Neuronal stem cell (in vitro differentiated cells): ENCODE measurements at regions not wholly inside any gene's neighbourhood (a gene's known extent, or its start where the extent isn't known, plus 50 kb on each side); places are given as distances from the start of the nearest gene placed in this dataset.
A peak's percentile ranks its signal among the peaks of the same experiment; 100 is the strongest.

ENCODE experiments used
- DNase-seq: peaks from one replicate; pipeline ENCODE4 v3.0.0-alpha.2; 2013; ENCODE audit warnings: low spot score
- H2AFZ ChIP-seq: one replicate; pipeline ENCODE4 v1.6.1; 2013; ENCODE audit warnings: mild to moderate bottlenecking, low read length, inconsistent platforms
- H2AK5ac ChIP-seq: 2 replicates; pipeline ENCODE4 v1.6.1; 2013; ENCODE audit warnings: low read depth, mild to moderate bottlenecking, inconsistent platforms, low read length, moderate library complexity, mixed read lengths
- H2BK120ac ChIP-seq: 2 replicates; pipeline ENCODE4 v1.6.1; 2013; ENCODE audit warnings: low read depth, mild to moderate bottlenecking, inconsistent platforms, low read length, moderate library complexity, mixed read lengths
- H2BK12ac ChIP-seq: one replicate; pipeline ENCODE4 v1.6.1; 2013; ENCODE audit warnings: low read length, inconsistent platforms
- H2BK15ac ChIP-seq: 2 replicates; pipeline ENCODE4 v1.6.1; 2013; ENCODE audit warnings: mild to moderate bottlenecking, low read length, inconsistent platforms, mixed read lengths
- H2BK5ac ChIP-seq: one replicate; pipeline ENCODE4 v1.6.1; 2013; ENCODE audit warnings: inconsistent platforms, mild to moderate bottlenecking, low read length, moderate library complexity
- H3K14ac ChIP-seq: one replicate; pipeline ENCODE4 v1.6.1; 2013; ENCODE audit warnings: low read length, inconsistent platforms
- H3K18ac ChIP-seq: 2 replicates; pipeline ENCODE4 v1.6.1; 2013; ENCODE audit warnings: low read length, inconsistent platforms
- H3K23ac ChIP-seq: 2 replicates; pipeline ENCODE4 v1.6.1; 2013; ENCODE audit warnings: low read depth, mild to moderate bottlenecking, mixed read lengths, low read length, inconsistent platforms; ENCODE audit not compliant: poor library complexity
- H3K27ac ChIP-seq: replicated peaks from 3 replicates; pipeline ENCODE4 v1.5.1; 2013; ENCODE audit warnings: low read length, inconsistent platforms
- H3K27me3 ChIP-seq, 3 experiments: 2 replicates each; pipeline ENCODE4 v1.6.1; 2013; ENCODE audit warnings: low read length in 3 of 3, mild to moderate bottlenecking in 2 of 3, inconsistent platforms in 1 of 3, low read depth in 1 of 3, mixed read lengths in 1 of 3, moderate library complexity in 1 of 3; ENCODE audit not compliant: control insufficient read depth in 3 of 3, insufficient read depth in 3 of 3
- H3K36me3 ChIP-seq, 2 donors: replicated peaks in 1 of 2; 2 replicates each; pipeline ENCODE4 v1.6.1; 2013; ENCODE audit warnings: low read length in 2 of 2; ENCODE audit not compliant: control insufficient read depth in 2 of 2, insufficient read depth in 2 of 2
- H3K4ac ChIP-seq: 2 replicates; pipeline ENCODE4 v1.6.1; 2013; ENCODE audit warnings: inconsistent platforms, mild to moderate bottlenecking, low read length, moderate library complexity
- H3K4me1 ChIP-seq, 2 donors: 1 replicate in 1 of 2; 2 replicates in 1 of 2; pipeline ENCODE4 v1.6.1; 2013; ENCODE audit warnings: low read length in 2 of 2, low read depth in 1 of 2; ENCODE audit not compliant: control insufficient read depth in 2 of 2, insufficient read depth in 1 of 2
- H3K4me2 ChIP-seq: one replicate; pipeline ENCODE4 v1.6.1; 2013; ENCODE audit warnings: mild to moderate bottlenecking, low read length, inconsistent platforms; ENCODE audit not compliant: insufficient read depth, poor library complexity, severe bottlenecking
- H3K4me3 ChIP-seq, 2 donors: 2 replicates each; pipeline ENCODE4 v1.5.1; 2013; ENCODE audit warnings: low read length in 2 of 2, mild to moderate bottlenecking in 2 of 2, inconsistent platforms in 1 of 2, moderate library complexity in 1 of 2
- H3K79me1 ChIP-seq: one replicate; pipeline ENCODE4 v1.6.1; 2013; ENCODE audit warnings: low read depth, mild to moderate bottlenecking, inconsistent platforms, low read length, moderate library complexity
- H3K9ac ChIP-seq: one replicate; pipeline ENCODE4 v1.6.1; 2013; ENCODE audit warnings: mild to moderate bottlenecking, low read depth, low read length, inconsistent platforms; ENCODE audit not compliant: poor library complexity
- H3K9me3 ChIP-seq, 2 donors: replicated peaks in 1 of 2; 2 replicates each; pipeline versions ENCODE3 to v1.6.1; 2013; ENCODE audit warnings: low read length in 2 of 2, mild to moderate bottlenecking in 2 of 2, inconsistent platforms in 1 of 2, low read depth in 1 of 2, mixed read lengths in 1 of 2, moderate library complexity in 1 of 2; ENCODE audit not compliant: control insufficient read depth in 2 of 2, insufficient read depth in 1 of 2
- H4K8ac ChIP-seq: one replicate; pipeline ENCODE4 v1.6.1; 2013; ENCODE audit warnings: low read depth, mild to moderate bottlenecking, inconsistent platforms, low read length, moderate library complexity
- H4K91ac ChIP-seq: one replicate; pipeline ENCODE4 v1.6.1; 2013; ENCODE audit warnings: low read length, low read depth, mild to moderate bottlenecking, inconsistent platforms; ENCODE audit not compliant: poor library complexity
- WGBS, 2 donors: extraction: QIAGEN DNeasy Blood & Tissue Kit; methylation state at CpG; one replicate each; pipeline ENCODE4 v1.1.7; 2013; ENCODE audit warnings: missing lambda C conversion rate in 2 of 2, mixed read lengths in 1 of 2; ENCODE audit not compliant: insufficient read length in 2 of 2, insufficient replicate concordance in 1 of 2; ENCODE audit errors: extremely low coverage in 2 of 2; 5-methylcytosine and 5-hydroxymethylcytosine counted together

DNA sequence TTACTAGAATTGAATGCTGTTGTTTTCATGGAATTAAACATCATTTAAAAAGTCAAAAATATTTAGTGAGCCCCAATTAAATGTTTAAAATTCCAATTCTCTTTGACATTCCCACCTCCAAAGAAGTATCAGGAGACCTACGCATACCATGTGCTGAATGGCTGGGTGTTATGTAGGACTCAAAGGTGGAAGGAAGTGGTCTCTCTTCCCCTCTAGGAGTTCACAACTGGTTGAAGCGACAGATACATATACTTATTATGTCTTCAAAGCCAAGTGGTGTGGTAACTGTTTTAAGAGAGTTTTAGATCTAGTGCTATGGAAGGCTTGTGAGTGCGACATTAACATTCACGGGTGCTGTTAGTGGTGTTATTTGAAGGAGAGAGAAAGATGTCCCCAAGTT, 464.0 kb downstream of the ATP23 start:
- peaks cover 0 to 3% of the 10 kb centered on the region in 2 donors for H3K4me1 ChIP-seq
- no peak overlapping the region for H2BK120ac ChIP-seq
- no peak overlapping the region for H2BK15ac ChIP-seq
- H3K9ac ChIP-seq: no peak overlapping the region
- H3K23ac ChIP-seq: no peak overlapping the region
- H3K4me3 ChIP-seq: no peak overlapping the region
- WGBS, 2 donors: no CpG with 5 or more reads among the region's 4 CpGs
- H2AK5ac ChIP-seq: no peak overlapping the region
- H4K8ac ChIP-seq: no peak overlapping the region
- H4K91ac ChIP-seq: no peak overlapping the region
- no peak for DNase-seq
- H3K27me3 ChIP-seq: no peaks in the 10 kb centered on the region
- H2BK5ac ChIP-seq: no peak overlapping the region
- no peak overlapping the region for H3K4ac ChIP-seq
- no peak overlapping the region for H3K14ac ChIP-seq
- no peak overlapping the region for H2AFZ ChIP-seq
- no peak overlapping the region for H2BK12ac ChIP-seq
- H3K27ac ChIP-seq: no peak overlapping the region
- no peak overlapping the region for H3K18ac ChIP-seq
- H3K36me3 ChIP-seq: no peaks in the 10 kb centered on the region
- no peak overlapping the region for H3K4me2 ChIP-seq
- no peaks in the 10 kb centered on the region for H3K79me1 ChIP-seq
- no peaks in the 10 kb centered on the region for H3K9me3 ChIP-seq

DNA sequence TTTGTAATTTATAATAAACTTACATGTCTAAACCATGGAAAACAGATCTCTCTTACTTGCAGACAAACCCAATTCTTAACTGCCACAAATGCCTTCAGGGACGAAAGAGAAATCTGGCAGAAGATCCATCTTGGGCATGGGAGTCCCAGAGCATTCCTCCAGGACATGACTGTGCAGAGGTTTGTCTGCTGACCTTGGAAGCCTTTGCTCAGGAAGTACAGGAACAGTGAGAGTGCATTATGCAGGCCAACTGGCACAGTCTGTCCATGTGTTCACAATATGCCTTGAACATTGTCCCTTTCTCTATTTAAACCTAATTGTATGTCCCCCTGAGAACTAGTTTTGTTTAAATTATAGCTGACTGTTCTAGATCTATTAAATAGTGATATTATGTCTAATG, 467.1 kb downstream of the ATP23 start:
- no peak overlapping the region for H3K27ac ChIP-seq
- no peaks in the 10 kb centered on the region for H3K27me3 ChIP-seq
- H3K4me2 ChIP-seq: no peak overlapping the region
- no CpG with 5 or more reads among the region's 1 CpG for WGBS, 2 donors
- H3K9me3 ChIP-seq: no peaks in the 10 kb centered on the region
- H3K14ac ChIP-seq: no peak overlapping the region
- H3K18ac ChIP-seq: no peak overlapping the region
- no peak overlapping the region for H3K4ac ChIP-seq
- H2BK15ac ChIP-seq: no peak overlapping the region
- no peak overlapping the region for H3K23ac ChIP-seq
- H3K9ac ChIP-seq: no peak overlapping the region
- no peaks in the 10 kb centered on the region for H3K79me1 ChIP-seq
- H2BK120ac ChIP-seq: no peak overlapping the region
- no peak overlapping the region for H2BK5ac ChIP-seq
- no peak overlapping the region for H4K8ac ChIP-seq
- no peak overlapping the region for H2BK12ac ChIP-seq
- DNase-seq: no peak
- peaks cover 0 to 3% of the 10 kb centered on the region in 2 donors for H3K4me1 ChIP-seq
- no peak overlapping the region for H3K4me3 ChIP-seq
- H2AFZ ChIP-seq: peak overlapping the region; percentile 24
- no peak overlapping the region for H2AK5ac ChIP-seq
- H3K36me3 ChIP-seq: no peaks in the 10 kb centered on the region
- H4K91ac ChIP-seq: no peak overlapping the region

DNA sequence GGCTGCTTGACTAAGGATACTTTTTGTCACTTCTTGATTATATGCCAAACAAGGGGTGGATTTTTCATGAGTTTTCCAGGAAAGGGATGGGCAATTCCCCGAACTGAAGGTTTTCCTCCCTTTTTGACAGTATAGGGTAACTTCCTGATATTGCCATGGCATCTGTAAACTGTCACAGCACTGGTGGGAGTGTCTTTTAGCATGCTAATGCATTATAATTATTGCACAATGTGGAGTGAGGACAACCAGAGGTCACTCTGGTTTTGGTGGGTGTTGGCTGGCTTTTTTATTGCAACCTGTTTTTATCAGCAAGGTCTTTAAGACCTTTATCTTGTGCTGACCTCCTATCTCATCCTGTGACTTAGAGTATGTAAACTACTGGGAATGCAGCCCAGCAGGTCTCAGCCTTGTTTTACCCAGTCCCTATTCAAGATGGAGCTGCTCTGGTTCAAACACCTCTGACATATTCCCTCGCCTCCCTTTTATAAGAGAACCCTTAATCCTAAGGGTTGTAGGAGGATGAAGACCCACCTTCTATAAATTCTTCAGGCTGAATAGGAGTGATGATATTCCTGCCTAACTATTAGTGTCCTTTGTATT, 471.2 kb downstream of the ATP23 start:
- H3K14ac ChIP-seq: no peak overlapping the region
- no peaks in the 10 kb centered on the region for H3K79me1 ChIP-seq
- H3K18ac ChIP-seq: no peak overlapping the region
- H3K4me3 ChIP-seq: no peak overlapping the region
- no peaks in the 10 kb centered on the region for H3K9me3 ChIP-seq
- no peak for DNase-seq
- H2BK15ac ChIP-seq: no peak overlapping the region
- H3K23ac ChIP-seq: no peak overlapping the region
- H3K4me1 ChIP-seq: peaks cover 4 to 7% of the 10 kb centered on the region in 2 donors
- no peak overlapping the region for H3K4me2 ChIP-seq
- H2AK5ac ChIP-seq: no peak overlapping the region
- no peak overlapping the region for H2BK12ac ChIP-seq
- H4K8ac ChIP-seq: no peak overlapping the region
- H3K27me3 ChIP-seq: no peaks in the 10 kb centered on the region
- no peak overlapping the region for H2AFZ ChIP-seq
- H2BK5ac ChIP-seq: no peak overlapping the region
- no peaks in the 10 kb centered on the region for H3K36me3 ChIP-seq
- H4K91ac ChIP-seq: no peak overlapping the region
- no peak overlapping the region for H3K9ac ChIP-seq
- no peak overlapping the region for H3K4ac ChIP-seq
- H2BK120ac ChIP-seq: no peak overlapping the region
- WGBS, 2 donors: no CpG with 5 or more reads among the region's 2 CpGs
- H3K27ac ChIP-seq: no peak overlapping the region

DNA sequence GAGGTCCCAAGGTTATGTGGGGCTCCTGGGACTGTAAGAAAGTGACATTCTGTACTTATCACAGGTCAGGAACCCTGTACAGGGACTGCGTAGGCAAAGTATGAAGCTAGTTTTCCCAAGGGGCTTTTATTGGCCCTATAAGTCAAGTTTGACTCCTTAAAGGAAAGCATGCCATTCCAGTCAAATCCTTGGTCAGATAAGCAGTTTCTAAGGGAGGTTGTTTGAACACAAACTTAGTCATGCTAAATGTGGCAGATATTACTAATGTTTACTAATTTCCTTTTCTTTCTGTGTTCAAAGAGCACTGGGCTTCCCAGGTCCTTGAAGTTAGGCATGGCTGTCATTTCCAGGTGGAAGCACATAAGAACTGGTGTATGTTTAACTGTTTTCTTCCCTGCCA, 472.4 kb downstream of the ATP23 start:
- no peak overlapping the region for H3K9ac ChIP-seq
- H2BK15ac ChIP-seq: no peak overlapping the region
- H4K91ac ChIP-seq: no peak overlapping the region
- H2BK120ac ChIP-seq: no peak overlapping the region
- H3K36me3 ChIP-seq: no peaks in the 10 kb centered on the region
- DNase-seq: no peak
- no peak overlapping the region for H2AFZ ChIP-seq
- no peak overlapping the region for H3K4me3 ChIP-seq
- H3K14ac ChIP-seq: no peak overlapping the region
- H3K27me3 ChIP-seq: no peaks in the 10 kb centered on the region
- no peaks in the 10 kb centered on the region for H3K79me1 ChIP-seq
- no CpG with 5 or more reads among the region's 1 CpG for WGBS, 2 donors
- no peak overlapping the region for H3K27ac ChIP-seq
- no peak overlapping the region for H2BK5ac ChIP-seq
- no peak overlapping the region for H3K23ac ChIP-seq
- H2AK5ac ChIP-seq: no peak overlapping the region
- no peak overlapping the region for H4K8ac ChIP-seq
- H3K18ac ChIP-seq: no peak overlapping the region
- peaks cover 4 to 7% of the 10 kb centered on the region in 2 donors for H3K4me1 ChIP-seq
- no peak overlapping the region for H2BK12ac ChIP-seq
- H3K4ac ChIP-seq: no peak overlapping the region
- no peaks in the 10 kb centered on the region for H3K9me3 ChIP-seq
- H3K4me2 ChIP-seq: no peak overlapping the region
